Activated CD4-positive, alpha-beta T cell treated with anti-CD3 and anti-CD28 coated beads, Interleukin-2, amount 50 U/mL, for 4 hours (primary cell): ENCODE measurements at regions not wholly inside any gene's neighbourhood (a gene's known extent, or its start where the extent isn't known, plus 50 kb on each side); places are given as distances from the start of the nearest gene placed in this dataset.

Experiments
- DNase-seq, 2 experiments: peaks; one replicate each; pipeline ENCODE4 v3.0.0-alpha.2; 2020

DNA sequence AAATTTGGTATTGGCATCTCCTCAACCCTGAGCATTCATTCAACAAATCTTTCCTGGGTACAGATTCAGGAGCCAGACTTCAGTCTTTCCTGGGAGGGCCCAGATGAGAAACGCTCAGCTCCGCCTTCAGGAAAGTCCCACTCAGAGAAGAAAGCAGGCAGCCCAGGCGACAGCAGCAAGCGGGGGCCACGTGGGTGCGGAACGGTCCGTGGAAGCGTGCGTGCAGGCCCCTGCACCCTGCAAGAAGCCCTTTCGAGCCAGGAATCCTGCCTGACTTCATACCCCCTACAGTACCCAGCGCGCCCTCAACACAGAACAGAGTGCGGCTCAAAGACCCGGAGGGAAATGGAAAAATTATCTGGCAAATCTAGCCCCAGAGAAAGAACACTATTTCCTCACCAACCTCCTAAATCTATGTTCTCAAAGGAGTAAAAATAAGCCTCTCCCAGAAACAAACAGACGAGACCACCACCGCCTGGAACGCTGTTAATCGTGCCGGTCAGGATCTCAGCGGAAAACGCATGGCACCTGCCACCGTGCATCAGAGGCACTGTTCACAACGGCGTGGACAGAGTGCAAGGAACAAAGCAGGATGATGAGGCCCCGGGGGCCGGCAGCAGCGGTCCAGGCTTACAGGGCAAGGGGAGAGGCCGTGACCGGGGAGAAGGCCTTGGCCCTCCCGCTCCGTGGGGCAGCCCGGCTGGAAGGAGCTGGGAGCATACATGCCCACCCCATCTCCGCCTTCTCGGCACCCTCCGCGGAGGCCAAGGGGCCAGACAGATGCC, 318.3 kb downstream of the EIPR1 start:
- DNase-seq, result no peak

- DNase-seq, result no peak
These were observed 323.6 kb downstream of the EIPR1 start for GRCh38 chr2:3054066-3054465.

DNA sequence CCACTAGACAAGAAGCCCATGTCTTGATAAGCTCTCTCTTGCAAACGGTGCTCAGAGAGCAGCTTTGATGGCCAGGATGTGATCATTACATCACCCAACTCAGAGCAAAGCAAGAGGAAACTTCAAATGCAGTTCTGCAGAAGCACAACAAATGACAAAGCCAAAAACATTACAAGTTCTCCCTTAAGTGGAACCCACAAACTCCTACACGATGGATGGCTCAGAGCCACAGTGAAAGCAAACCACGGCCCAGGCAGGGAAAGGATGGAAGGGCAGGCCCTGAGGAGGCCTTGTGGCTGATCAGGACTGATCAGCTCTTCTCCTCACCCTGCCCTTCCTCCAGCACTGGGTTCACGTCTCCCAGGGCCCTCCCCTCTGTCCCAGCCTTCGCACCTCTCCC, 326.4 kb downstream of the EIPR1 start:
- DNase-seq, result no peak

DNA sequence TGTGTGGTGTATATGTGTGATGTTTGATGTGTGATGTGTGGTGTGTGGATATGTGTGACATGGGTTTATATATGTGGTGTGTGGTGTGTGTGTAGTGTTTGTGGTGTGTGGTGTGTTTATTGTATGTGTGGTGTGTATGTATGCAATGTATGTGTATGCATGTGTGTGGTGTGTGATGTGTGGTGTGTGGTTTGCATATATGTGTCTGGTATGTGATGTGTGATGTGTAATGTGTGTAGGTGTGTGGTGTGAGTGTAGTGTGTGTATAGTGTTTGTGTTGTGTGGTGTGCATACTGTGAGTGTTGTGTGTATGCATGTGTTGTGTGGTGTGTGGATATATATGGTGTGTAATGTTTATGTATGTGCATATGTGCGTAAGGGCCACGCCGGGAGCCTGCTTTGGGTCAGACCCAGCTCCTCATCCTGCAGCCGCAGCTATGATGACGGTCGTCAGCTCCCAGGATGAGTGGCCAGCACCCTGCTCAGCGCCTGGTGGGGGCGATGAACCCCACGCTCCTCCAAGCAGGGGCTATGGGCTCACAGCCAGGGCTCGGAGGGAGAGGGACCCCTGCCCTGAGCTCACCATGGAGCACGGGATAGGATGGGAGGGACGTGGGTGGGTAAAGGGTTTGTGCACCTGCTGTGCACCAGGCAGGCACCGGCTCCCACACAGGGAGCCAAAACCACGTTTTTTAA, 331.3 kb downstream of the EIPR1 start:
- no peak for DNase-seq

GRCh38 chr2:3045318-3045921, 332.2 kb downstream of the EIPR1 start:
- DNase-seq, result no peak

- DNase-seq, result no peak
These were observed 332.9 kb downstream of the EIPR1 start for GRCh38 chr2:3044587-3045317.

DNA sequence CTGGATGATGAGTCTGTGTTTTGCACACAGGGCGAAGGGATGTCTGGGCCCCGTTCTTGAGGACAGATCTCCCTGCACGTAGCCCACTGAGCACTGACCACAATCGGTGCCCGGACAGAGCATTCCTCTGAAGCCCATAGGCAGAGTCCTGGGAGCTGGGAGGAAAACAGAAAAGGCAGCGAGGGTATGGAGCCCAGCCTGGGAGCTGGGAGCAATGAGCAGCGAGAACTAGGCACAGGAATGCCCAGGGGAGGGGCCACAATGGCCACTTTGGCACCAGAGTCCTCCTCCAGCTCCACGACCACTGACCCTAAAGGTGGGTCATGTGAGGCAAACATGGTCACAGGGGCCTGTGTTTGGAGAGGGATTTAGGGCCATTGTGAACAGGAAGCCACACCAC, 333.9 kb downstream of the EIPR1 start:
- no peak for DNase-seq

DNA sequence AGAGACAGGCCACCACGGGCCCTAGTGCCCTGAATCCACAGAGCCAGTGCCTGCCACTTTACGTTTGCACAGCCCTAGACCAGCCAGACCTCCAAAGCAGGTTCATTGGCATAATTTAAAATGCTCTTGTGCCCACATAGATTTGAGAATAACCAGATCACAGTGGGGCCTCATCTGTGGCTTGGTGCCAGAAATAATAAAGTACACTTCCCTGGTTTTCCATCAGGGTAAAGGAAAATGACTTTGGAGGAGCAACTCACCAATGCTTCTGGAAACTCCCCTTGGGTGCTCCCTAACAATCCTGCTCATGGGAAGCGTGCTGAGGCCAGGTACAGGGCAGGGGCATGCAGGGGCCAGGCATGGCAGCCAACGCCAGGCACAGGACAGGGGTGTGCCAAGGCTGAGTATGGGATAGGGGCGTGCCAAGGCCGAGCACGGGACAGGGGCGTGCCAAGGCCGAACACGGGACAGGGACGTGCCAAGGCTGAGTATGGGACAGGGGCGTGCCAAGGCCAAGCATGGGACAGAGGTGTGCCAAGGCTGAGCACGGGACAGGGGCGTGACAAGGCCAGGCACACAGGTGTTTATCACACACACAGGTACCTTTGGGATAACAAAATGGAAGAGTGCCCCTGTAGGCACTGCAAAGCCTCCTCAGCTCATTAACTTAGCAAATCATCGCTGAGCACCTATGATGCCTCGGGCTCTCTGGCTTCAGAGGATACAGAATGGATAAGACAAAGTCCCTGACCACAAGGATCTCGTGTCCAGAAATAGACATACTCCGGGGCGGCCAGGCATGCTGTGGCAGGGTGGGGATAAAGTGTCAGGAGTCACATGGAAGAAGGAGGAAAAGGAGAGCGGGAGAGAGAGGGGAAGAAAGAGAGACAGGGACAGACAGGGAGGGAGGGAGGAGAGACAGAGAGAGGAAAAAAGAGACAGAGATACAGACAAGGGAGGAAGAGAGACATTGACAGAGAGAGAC, 334.7 kb downstream of the EIPR1 start:
- DNase-seq, result no peak

DNA sequence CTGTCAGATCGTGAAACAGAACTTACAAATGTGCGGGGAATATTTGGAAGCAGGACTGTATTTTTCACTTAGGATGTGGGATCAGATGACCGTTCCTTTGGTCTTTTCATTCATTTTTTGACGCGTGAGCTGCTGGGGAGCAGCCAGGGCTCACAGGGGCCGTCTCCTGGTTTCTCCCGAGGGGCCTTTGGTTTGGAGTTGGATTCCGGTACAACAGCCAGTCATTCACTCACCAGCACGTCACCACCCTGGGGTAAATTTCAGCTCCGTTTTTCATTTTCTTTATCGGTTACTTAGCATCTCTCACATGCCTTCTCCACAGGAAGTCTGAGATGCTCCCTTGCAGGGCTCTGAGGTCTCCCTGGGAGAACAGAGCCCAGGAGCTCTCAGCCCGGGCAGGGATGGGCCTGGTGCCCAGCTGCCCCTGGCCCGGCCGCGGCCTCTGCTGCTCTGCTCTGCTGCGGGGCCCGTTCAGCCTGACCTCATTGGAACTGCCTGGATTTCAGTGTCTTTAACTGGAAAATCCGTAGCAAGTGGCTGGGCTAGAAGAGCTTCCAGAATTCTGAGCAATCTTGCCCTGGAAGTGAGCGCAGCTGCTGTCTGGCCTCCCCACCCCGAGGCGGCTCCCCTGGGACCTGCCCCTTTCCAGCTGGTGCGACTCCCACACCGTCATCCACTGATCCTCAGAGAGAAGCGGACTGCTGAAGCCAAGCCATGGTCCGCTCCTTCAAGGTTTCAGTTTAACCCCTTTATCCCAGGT, 335.6 kb downstream of the EIPR1 start:
- no peak for DNase-seq

DNA sequence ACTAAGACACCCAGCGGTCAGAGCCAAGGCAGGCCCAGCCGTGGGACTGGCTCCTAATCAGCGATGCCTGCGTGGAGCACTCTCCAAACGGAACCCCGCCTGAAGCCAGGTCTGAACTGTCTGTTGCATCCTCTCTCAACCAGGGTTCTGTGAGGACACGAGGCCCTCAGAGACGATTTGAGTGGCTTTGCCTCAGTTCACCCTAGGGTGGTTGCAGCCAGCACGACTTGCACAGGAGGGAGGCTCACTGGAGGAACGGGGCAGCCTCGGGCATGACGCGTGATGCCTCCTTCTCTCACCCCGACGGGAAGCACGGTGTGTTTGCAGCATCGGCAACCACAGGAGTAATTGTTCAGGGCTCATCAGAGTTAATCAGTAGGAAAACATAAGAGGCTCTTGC, 336.4 kb downstream of the EIPR1 start:
- DNase-seq, result no peak

GRCh38 chr2:3040496-3041140, 337.0 kb downstream of the EIPR1 start:
- no peak for DNase-seq

GRCh38 chr2:3040066-3040428, 337.6 kb downstream of the EIPR1 start:
- DNase-seq, result no peak

GRCh38 chr2:3039188-3040065, 338.2 kb downstream of the EIPR1 start:
- no peak for DNase-seq

GRCh38 chr2:3038636-3039035, 339.0 kb downstream of the EIPR1 start:
- DNase-seq, result no peak

DNA sequence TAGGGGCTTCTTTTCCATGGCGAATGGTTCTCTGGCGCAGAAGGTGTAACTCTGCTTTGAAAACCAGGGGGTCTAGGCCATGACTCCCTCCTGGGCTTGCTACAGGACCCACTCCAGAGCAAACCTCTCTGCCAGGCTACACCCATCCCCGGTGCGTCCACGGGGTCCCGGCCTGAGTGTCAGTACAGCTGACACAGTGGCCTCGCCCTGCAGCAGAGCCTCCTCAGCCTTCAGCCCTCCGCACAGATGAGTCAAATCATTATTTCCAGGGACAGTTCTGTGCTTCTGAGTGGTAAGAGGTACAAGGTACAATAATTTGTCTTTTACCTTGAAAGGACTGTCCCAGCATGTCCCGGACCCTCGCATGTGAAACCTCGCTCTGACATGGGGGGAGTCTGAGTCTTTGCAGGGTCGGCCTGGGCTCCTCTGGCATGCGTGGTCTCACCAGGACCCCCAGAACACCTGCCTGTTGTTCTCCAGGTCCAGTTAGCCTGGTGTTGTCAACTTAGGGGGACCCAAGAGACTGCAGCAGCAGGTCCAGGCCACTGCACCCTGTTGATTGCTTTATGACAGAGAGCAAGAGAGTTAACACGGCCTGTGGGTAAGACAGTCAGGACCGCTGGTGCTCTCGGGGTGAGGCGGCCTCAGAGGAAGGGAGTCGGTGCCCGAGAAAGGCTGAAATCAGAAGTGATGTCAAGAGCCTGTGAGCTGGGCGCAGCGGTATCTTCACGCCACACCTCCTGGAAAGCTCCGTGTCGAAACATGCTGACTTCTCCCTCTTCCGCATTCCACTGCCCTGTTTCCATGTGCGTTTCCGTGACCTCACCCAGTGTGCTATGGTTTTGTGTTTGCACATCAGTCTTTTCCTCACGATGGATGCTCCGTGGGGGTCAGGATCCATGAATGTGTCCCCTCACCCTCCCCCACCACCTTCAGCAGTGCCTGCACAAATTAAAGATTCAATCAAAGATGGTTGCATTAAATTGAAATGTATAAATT, 340.1 kb downstream of the EIPR1 start:
- DNase-seq, result no peak

DNA sequence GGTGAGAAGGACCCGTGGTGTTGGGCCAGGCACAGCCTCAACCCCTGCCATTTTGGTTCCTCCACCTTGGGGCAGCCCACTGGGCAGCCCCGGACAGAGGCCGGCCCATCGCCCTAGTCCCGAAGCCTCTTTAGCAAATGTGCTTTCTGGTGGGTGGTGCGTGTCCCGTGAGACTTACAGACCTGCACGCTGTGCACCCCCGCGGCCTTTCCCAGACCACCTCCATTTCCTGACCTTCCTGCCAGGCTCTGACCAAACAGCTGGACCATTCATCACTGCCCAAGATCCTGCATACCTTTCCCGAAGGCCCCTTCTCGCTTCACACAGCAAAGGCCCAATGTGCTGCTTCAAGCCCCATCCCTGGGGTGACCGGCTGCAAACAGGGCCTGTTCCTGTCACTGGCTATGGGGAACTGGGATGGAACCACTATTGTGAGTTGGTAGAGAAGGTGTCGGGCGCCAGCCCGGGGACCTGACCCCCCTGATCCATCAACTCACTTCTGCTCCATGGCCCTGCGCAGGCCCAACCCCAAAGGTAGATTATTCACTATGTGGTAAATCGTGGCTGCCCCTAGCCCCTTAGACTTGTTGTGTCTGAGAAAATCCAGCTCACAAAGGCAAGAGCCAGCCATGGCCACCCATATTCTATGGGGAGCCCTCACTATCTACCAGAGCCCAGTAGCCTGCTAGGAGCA, 341.0 kb downstream of the EIPR1 start:
- no peak for DNase-seq

DNA sequence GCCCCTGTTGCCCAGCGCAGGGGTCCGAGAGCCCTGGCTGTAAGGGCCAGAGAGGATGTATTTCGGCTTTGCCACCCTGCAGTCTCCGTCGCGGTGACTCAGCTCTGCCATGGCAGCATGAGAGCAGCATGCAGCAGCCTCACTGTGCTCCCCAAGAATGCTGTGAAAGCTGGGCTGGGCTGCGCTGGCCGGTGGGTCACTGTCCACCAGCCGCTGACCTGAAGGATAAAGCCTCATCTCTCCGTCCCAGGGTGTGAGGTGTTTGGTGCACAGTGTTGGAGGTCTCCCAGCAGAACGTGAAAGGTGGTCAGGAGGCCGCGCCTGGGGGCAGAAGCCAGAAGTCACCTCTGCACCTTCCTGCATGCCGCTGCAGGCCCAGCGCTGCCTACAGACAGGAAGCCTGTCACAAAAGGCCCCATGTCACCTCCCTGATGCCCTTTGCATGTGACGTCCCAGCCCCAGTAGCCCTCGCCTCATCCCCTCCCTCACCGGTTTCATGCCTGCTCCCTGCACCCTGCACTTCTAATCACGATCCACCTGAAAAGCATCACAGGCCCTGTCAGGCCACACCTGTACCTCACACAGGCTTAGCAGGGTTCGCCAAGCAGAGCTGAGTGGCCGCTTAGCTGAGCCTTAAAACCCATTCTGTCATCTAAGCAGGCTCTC, 342.1 kb downstream of the EIPR1 start:
- DNase-seq, result no peak
